ENCODE measurements at regions not wholly inside any gene's neighbourhood (a gene's known extent, or its start where the extent isn't known, plus 50 kb on each side); places are given as distances from the start of the nearest gene placed in this dataset.

- no peak overlapping the region for H3K4me3 ChIP-seq (ENCODE audit: low read depth, low read length)
- DNase-seq (ENCODE audit: low read depth) = no peak
- no peak for TF ChIP-seq CTCF (IDR thresholded peaks at IDR 0.05; ENCODE audit: low read depth, low read length, missing control alignments)
Observed at GRCh38 chr2:125092276-125093009, 1067.4 kb downstream of the CNTNAP5 start.

GRCh38 chr2:125095826-125096225 lies 1070.7 kb downstream of the CNTNAP5 start:
- TF ChIP-seq CTCF (IDR thresholded peaks at IDR 0.05; ENCODE audit: low read depth, low read length, missing control alignments) = no peak
- no peak overlapping the region for H3K4me3 ChIP-seq (ENCODE audit: low read depth, low read length)

GRCh38 chr2:125106710-125107109 lies 1081.6 kb downstream of the CNTNAP5 start:
- no peak for TF ChIP-seq CTCF (IDR thresholded peaks at IDR 0.05; ENCODE audit: low read depth, low read length, missing control alignments)
- no peak overlapping the region for H3K4me3 ChIP-seq (ENCODE audit: low read depth, low read length)
- no peak for DNase-seq (ENCODE audit: low read depth)

More at GRCh38 chr2:125095826-125096225, 1070.7 kb downstream of the CNTNAP5 start:
- no peak for DNase-seq (ENCODE audit: low read depth)

- no peak for DNase-seq (ENCODE audit: low read depth)
- no peak for TF ChIP-seq CTCF (IDR thresholded peaks at IDR 0.05; ENCODE audit: low read depth, low read length, missing control alignments)
- no peak overlapping the region for H3K4me3 ChIP-seq (ENCODE audit: low read depth, low read length)
Observed at GRCh38 chr2:125107446-125107845, 1082.4 kb downstream of the CNTNAP5 start.

GRCh38 chr2:125108251-125108650 lies 1083.2 kb downstream of the CNTNAP5 start:
- TF ChIP-seq CTCF (IDR thresholded peaks at IDR 0.05; ENCODE audit: low read depth, low read length, missing control alignments) = no peak
- DNase-seq (ENCODE audit: low read depth) = no peak
- no peak overlapping the region for H3K4me3 ChIP-seq (ENCODE audit: low read depth, low read length)

- no peak for TF ChIP-seq CTCF (IDR thresholded peaks at IDR 0.05; ENCODE audit: low read depth, low read length, missing control alignments)
- DNase-seq (ENCODE audit: low read depth) = no peak
- no peak overlapping the region for H3K4me3 ChIP-seq (ENCODE audit: low read depth, low read length)
Observed at GRCh38 chr2:125125902-125126301, 1100.8 kb downstream of the CNTNAP5 start.

- TF ChIP-seq CTCF (IDR thresholded peaks at IDR 0.05; ENCODE audit: low read depth, low read length, missing control alignments) = no peak
- DNase-seq (ENCODE audit: low read depth) = no peak
- H3K4me3 ChIP-seq (ENCODE audit: low read depth, low read length) = no peak overlapping the region
Observed at GRCh38 chr2:125160947-125161346, 1135.9 kb downstream of the CNTNAP5 start.
